Large intestine (tissue), 3 donors: ENCODE measurements at regions not wholly inside any gene's neighbourhood (a gene's known extent, or its start where the extent isn't known, plus 50 kb on each side); places are given as distances from the start of the nearest gene placed in this dataset.

ENCODE experiments used
- DNase-seq, 2 donors: peaks; one replicate each; pipeline versions ENCODE4 v3.0.0 to v3.0.0-alpha.2; 2013
- H3K27ac ChIP-seq: one replicate; pipeline ENCODE4 v1.5.1; 2013; ENCODE audit warnings: low read length
- H3K27me3 ChIP-seq: 2 replicates; pipeline ENCODE4 v1.6.1; 2013; ENCODE audit warnings: low read length; ENCODE audit not compliant: control insufficient read depth, insufficient read depth
- H3K36me3 ChIP-seq: 2 replicates; pipeline ENCODE4 v1.6.1; 2013; ENCODE audit warnings: low read length; ENCODE audit not compliant: control insufficient read depth, insufficient read depth
- H3K4me1 ChIP-seq: one replicate; pipeline ENCODE4 v1.6.1; 2013; ENCODE audit warnings: low read length; ENCODE audit not compliant: control insufficient read depth, insufficient read depth
- H3K4me3 ChIP-seq: one replicate; pipeline ENCODE4 v1.5.1; 2013; ENCODE audit warnings: low read length
- H3K9me3 ChIP-seq: one replicate; pipeline ENCODE4 v1.6.1; 2013; ENCODE audit warnings: mild to moderate bottlenecking, low read depth, low read length, moderate library complexity; ENCODE audit not compliant: control insufficient read depth
- WGBS: methylation state at CpG from one replicate; pipeline ENCODE4 v1.1.5; 2013; ENCODE audit warnings: low lambda C conversion rate; ENCODE audit not compliant: insufficient coverage; 5-methylcytosine and 5-hydroxymethylcytosine counted together

DNA sequence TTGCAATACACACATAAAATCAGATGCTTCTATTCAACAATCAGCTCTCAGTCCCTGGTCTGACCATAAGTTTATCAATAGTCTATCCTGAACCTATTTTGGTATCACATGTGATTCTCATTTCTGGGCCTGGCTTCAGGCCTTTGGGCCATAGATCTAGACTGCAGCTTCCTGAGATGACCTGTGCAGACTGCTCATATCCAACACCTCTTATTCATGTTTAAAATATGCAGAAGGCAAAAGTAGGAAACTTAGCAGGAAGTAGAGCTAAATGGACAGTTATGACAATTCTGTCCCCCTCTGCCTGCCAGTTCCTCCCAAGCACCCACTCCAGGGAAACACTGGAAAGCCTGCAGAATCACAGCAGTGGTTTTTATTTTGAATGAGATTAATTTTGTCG is 53.3 kb downstream of the C7orf25 start:
- H3K36me3 ChIP-seq: no peaks in the 10 kb centered on the region
- 83% methylated on average over 1 of the region's 1 CpG for WGBS
- H3K4me3 ChIP-seq: no peak overlapping the region
- DNase-seq: no peak
- H3K27ac ChIP-seq: no peak overlapping the region
- peaks cover 3% of the 10 kb centered on the region for H3K9me3 ChIP-seq
- H3K27me3 ChIP-seq: peaks cover 4% of the 10 kb centered on the region
- no peaks in the 10 kb centered on the region for H3K4me1 ChIP-seq

DNA sequence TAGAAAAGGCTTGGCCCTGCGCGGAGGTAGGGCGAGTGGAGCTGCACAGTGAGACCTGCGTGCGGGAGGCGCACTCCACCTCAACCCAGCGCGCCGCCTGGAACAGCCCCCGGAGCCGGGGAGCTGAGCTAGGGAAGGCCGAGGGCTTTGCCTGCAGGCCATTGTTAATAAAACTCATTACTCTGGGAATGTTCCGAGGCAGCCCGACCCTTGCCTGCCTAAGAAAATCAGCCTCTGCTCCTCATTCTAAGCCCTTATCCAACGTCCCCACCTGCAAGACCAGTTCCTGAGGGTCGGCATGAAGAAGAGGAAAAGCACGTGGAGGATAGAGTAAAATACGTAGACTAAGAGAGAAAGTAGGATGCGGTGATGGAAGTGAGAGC is 55.3 kb downstream of the C7orf25 start:
- no peak for DNase-seq
- H3K36me3 ChIP-seq: no peaks in the 10 kb centered on the region
- H3K4me3 ChIP-seq: peak overlapping the region; percentile 56
- H3K9me3 ChIP-seq: peaks cover 3% of the 10 kb centered on the region
- peaks cover 4% of the 10 kb centered on the region for H3K27me3 ChIP-seq
- H3K27ac ChIP-seq: peak overlapping the region; percentile 71
- WGBS: 53% methylated on average over 3 of the region's 19 CpGs
- H3K4me1 ChIP-seq: no peaks in the 10 kb centered on the region

DNA sequence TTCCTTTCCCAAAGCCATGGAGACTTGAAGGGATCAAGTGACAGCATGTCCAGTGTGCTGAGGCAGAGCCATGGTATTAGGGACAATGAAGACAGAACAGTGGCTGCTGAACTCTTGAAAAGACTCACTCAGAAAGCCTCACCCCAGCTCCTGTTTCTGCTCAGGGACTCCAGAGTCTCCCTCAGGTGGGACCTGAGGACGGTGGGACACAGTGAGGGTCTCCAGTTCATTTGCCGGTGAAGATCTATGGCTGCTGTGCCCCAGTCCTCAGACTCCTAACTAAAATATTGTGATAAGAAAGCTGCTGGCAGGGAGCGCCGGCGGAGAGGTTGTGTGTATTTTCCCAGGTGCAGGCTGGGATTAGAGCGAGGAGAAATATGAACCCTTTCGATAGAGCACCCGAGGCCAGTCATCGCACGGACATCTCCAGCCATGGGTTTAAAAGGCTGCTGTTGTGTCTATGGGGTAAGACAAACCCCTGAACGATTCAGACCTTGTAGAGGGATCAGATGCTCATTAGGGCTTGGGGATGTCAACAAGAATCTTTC is 57.2 kb downstream of the C7orf25 start:
- no peak overlapping the region for H3K4me3 ChIP-seq
- no peaks in the 10 kb centered on the region for H3K4me1 ChIP-seq
- H3K9me3 ChIP-seq: peaks cover 3% of the 10 kb centered on the region
- 67% methylated on average over 1 of the region's 11 CpGs for WGBS
- no peak overlapping the region for H3K27ac ChIP-seq
- no peaks in the 10 kb centered on the region for H3K36me3 ChIP-seq
- no peak for DNase-seq
- peaks cover 4% of the 10 kb centered on the region for H3K27me3 ChIP-seq

DNA sequence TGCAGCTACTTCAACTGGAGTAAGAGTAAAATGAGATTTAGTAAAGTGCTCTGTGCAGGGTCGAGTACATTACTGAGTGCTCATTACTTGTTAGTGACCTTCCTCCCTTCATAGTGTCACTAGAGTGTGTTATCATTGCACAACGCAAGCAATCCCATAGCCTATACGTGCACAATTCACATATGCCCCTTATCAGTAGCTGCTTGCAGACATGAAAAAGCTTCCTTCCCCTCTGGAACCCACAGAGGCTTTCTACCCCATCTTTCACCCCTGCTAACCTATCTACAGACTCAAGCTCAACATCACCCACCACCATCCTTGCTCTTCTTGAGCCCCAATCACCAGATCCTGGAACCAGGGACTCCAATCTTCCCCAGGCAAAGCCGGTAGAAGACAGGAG is 59.3 kb downstream of the C7orf25 start:
- no peaks in the 10 kb centered on the region for H3K36me3 ChIP-seq
- H3K27ac ChIP-seq: no peak overlapping the region
- H3K4me1 ChIP-seq: no peaks in the 10 kb centered on the region
- H3K4me3 ChIP-seq: no peak overlapping the region
- H3K9me3 ChIP-seq: peaks cover 3% of the 10 kb centered on the region
- H3K27me3 ChIP-seq: peaks cover 4% of the 10 kb centered on the region
- DNase-seq: no peak
- no CpG with 5 or more reads among the region's 4 CpGs for WGBS

DNA sequence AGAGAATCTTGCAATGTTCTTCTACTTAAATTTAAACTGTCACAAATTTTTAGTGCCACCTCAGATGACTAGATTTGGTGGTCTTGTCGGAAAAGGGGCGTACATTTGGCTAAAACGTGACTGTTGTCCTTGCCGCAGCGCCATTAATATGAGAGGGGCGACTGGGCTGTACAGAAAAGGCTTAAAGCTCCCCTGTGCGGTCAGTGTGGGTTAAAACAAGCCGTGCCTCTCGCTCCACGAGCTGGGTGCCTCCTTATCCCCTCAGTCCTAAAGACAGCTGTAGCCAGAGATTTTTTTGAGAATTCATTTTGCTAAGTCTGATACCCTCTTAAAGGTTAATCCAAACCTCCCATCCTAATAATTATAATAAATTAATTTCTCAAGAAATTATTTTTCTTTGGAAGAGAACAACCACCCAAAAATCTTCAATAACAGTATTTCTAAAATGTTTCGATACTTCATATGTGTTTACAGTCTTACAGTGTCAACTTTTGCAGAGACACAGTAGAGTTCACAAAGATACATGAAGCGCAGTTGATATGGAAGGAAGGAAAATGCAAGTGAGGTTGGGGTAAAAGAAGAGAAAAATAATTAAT is 68.6 kb downstream of the C7orf25 start:
- Histone ChIP-seq H3K4me1 (no peaks in the 10 kb centered on the region), H3K27ac (no peak overlapping the region), H3K27me3 (peaks cover 11% of the 10 kb centered on the region), H3K36me3 (no peaks in the 10 kb centered on the region), H3K4me3 (no peak overlapping the region), H3K9me3 (no peaks in the 10 kb centered on the region)
- 82% methylated on average over 2 of the region's 12 CpGs for WGBS
- peak; percentile 13 to 32 for DNase-seq

DNA sequence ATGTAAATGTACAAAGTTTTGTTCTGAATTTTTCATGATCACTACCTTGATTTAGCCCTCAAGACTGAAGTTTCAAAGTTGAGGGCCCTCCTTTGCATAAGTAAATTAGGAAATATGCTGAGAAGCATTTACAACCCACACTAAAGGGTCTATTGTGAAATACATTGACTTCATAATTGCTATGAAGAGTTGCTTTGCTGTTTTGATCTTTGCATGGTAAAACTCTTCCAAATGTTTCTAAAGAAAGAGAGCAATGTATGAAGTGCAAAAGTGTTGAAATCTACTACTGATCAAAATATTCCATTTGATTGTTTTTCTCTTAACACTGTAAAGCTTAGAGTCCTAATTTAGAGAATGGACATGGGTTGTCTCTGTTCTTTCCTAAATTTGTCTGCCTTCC is 77.2 kb downstream of the C7orf25 start:
- Histone ChIP-seq H3K9me3 (no peaks in the 10 kb centered on the region), H3K4me3 (no peak overlapping the region), H3K36me3 (no peaks in the 10 kb centered on the region), H3K27ac (no peak overlapping the region), H3K27me3 (peaks cover 3% of the 10 kb centered on the region), H3K4me1 (peaks cover 4% of the 10 kb centered on the region)
- DNase-seq: no peak

DNA sequence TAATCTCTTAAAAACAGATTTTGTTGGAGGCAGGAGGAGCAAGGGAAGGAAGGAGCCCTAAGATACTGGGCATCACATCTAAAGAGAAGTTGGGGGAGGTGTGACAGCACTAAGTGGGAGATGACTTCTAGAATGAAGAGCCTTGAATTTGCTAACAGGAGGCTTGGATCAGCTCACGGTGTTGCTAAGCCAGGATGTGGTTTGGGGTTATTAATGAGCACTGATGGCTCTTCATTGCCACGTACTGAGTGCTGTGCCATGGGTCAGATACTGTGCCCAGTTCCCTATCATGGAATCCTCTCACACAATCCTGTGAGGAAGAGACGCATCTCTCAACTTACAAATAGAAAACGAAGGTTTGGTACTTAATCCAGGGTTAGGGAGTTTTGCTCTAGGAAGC is 78.5 kb downstream of the C7orf25 start:
- Histone ChIP-seq H3K4me3 (no peak overlapping the region), H3K27me3 (peaks cover 3% of the 10 kb centered on the region), H3K4me1 (peaks cover 4% of the 10 kb centered on the region), H3K27ac (no peak overlapping the region), H3K36me3 (no peaks in the 10 kb centered on the region), H3K9me3 (no peaks in the 10 kb centered on the region)
- no CpG with 5 or more reads among the region's 4 CpGs for WGBS
- DNase-seq: no peak

DNA sequence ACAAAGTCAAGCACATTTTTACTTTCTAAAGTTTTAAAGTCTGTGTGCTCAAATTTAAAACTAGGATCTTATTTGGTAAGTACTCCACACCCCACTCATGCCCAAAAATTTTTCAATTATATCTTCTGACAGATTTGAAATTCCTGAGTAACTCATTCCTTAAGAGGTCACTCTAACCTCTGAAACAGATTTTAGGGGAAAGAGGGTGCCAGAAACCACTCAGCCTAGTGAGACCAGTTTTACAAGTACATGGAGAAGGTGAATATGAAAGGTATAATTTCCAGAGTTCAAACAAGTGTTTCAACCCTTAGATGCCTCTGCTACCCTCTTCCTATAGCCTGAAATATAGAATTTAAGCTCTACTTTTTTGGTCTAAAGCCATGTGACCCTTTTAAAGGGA is 79.2 kb downstream of the C7orf25 start:
- no peak for DNase-seq
- H3K36me3 ChIP-seq: no peaks in the 10 kb centered on the region
- peaks cover 4% of the 10 kb centered on the region for H3K4me1 ChIP-seq
- H3K9me3 ChIP-seq: no peaks in the 10 kb centered on the region
- H3K27ac ChIP-seq: no peak overlapping the region
- peaks cover 3% of the 10 kb centered on the region for H3K27me3 ChIP-seq
- no peak overlapping the region for H3K4me3 ChIP-seq

DNA sequence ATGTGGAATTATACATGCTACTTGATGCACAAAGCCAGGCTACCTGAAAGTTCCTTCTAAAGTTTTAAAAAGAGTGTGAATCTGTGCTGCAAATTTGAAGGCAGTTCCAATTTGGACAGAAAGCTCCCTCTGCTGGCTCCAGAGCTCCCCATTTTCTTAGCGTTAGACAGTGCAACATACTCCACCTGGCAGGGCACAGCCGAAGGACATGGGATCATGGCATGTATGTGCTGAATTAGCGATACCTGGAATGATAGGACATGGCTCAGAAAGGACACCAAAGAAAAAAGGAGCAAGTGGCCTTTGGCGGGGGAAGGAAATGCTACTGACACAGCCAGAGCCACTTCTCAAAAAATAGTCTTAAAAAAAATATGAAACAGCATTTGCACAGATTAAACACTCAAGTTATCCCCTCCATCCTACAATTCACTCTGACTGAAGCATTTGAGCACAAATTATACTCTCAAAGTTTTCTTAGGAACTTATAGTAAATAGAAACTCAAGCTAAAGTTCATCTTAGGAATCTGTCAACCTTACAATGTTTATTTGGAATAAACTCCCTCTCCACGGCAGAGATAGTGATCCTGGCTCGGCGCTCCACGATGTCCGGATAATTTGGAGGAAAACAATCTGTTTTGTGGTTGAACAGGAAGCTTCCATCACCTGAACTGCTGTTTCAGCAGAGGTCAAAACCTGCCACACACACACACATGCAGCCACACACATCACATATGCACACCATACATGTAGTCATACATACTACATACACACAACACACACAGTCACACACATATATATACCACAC is 80.0 kb downstream of the C7orf25 start:
- no CpG with 5 or more reads among the region's 9 CpGs for WGBS
- H3K4me3 ChIP-seq: no peak overlapping the region
- peaks cover 3% of the 10 kb centered on the region for H3K27me3 ChIP-seq
- no peaks in the 10 kb centered on the region for H3K36me3 ChIP-seq
- H3K27ac ChIP-seq: peak overlapping the region; percentile 23
- H3K4me1 ChIP-seq: peaks cover 4% of the 10 kb centered on the region
- DNase-seq: peak; percentile 12 to 20
- H3K9me3 ChIP-seq: no peaks in the 10 kb centered on the region

DNA sequence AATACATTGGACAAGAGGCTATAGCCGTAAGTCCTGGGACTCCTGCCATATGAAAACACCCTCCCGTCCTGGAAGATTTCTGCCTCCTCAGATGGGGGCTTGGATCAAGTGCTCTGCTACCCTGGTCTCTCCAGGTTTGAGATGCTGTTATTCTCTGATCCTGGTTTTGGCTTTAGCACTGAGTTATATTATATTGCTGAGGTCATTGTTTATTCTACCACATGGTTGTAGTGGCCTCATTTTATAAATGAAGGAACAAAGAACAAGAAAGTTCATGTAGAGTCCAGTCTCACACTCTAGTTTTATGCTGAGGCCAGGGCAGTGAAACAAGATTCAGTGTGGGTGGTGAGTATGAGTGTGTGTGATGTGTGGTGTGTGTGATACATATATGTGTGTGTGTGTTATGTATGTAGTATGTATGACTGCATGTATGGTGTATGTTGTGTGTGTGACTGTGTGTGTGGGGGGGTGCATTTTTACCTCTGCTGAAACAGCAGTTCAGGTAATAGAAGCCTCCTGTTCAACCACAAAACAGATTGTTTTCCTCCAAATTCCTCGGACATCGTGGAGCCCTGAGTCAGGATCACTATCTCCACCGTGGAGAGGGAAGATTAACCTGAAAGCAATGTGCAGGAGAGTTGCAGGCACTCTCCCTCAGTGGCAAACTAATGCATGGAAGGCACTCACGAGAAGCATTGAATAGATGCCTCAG is 80.7 kb downstream of the C7orf25 start:
- DNase-seq: peak in 1 of 2 donors; percentile 27
- Histone ChIP-seq H3K36me3 (no peaks in the 10 kb centered on the region), H3K27me3 (peaks cover 3% of the 10 kb centered on the region), H3K27ac (peak overlapping the region; percentile 16), H3K4me3 (no peak overlapping the region), H3K4me1 (peaks cover 4% of the 10 kb centered on the region), H3K9me3 (no peaks in the 10 kb centered on the region)
- no CpG with 5 or more reads among the region's 6 CpGs for WGBS
